HG03280 (cell line): ENCODE measurements at regions not wholly inside any gene's neighbourhood (a gene's known extent, or its start where the extent isn't known, plus 50 kb on each side); places are given as distances from the start of the nearest gene placed in this dataset.
"Not testable (repeated sequence)": the region's sequence is repeated elsewhere in the genome, so short reads cannot be mapped to it uniquely, and the experiment has no call there.

Experiments used
- ATAC-seq: cut with Tn5 transposase; IDR thresholded peaks from one replicate; pipeline ENCODE4 v1.9.1; 2021; ENCODE audit warnings: mild to moderate bottlenecking, moderate library complexity; ENCODE audit not compliant: unreplicated experiment

- not testable (repeated sequence) for ATAC-seq
Measured at GRCh38 chr16:29203046-29203932, 203.2 kb downstream of the NPIPB11 start.

- not testable (repeated sequence) for ATAC-seq
Measured at GRCh38 chr16:29202642-29203041, 203.9 kb downstream of the NPIPB11 start.

GRCh38 chr16:29202025-29202632, 204.4 kb downstream of the NPIPB11 start:
- ATAC-seq, result not testable (repeated sequence)

GRCh38 chr16:29201296-29202024, 205.1 kb downstream of the NPIPB11 start:
- ATAC-seq, result not testable (repeated sequence)

GRCh38 chr16:29200681-29201080, 205.8 kb downstream of the NPIPB11 start:
- not testable (repeated sequence) for ATAC-seq

GRCh38 chr16:29200135-29200601, 206.3 kb downstream of the NPIPB11 start:
- ATAC-seq, result not testable (repeated sequence)

GRCh38 chr16:29199626-29200025, 206.9 kb downstream of the NPIPB11 start:
- not testable (repeated sequence) for ATAC-seq

GRCh38 chr16:29198731-29199521, 207.6 kb downstream of the NPIPB11 start:
- no peak for ATAC-seq

- ATAC-seq, result no peak
Measured at GRCh38 chr16:29198231-29198630, 208.3 kb downstream of the NPIPB11 start.

GRCh38 chr16:29197494-29198100, 208.9 kb downstream of the NPIPB11 start:
- not testable (repeated sequence) for ATAC-seq

- not testable (repeated sequence) for ATAC-seq
Measured at GRCh38 chr16:29196746-29197145, 209.8 kb downstream of the NPIPB11 start.

GRCh38 chr16:29195116-29195872, 210.4 kb downstream of the LAT start:
- ATAC-seq, result not testable (repeated sequence)

GRCh38 chr16:29194185-29194844, 209.5 kb downstream of the LAT start:
- ATAC-seq, result not testable (repeated sequence)

- ATAC-seq, result not testable (repeated sequence)
Measured at GRCh38 chr16:29193634-29194033, 208.8 kb downstream of the LAT start.

- ATAC-seq, result not testable (repeated sequence)
Measured at GRCh38 chr16:29193248-29193574, 208.4 kb downstream of the LAT start.

GRCh38 chr16:29192329-29193247, 207.7 kb downstream of the LAT start:
- no peak for ATAC-seq

- ATAC-seq, result not testable (repeated sequence)
Measured at GRCh38 chr16:29191636-29192180, 206.9 kb downstream of the LAT start.
